Activated T-helper 1 cell treated with anti-CD3 and anti-CD28 coated beads, Interleukin-2, amount 50 U/mL, for 16 hours (primary cell): ENCODE measurements at regions not wholly inside any gene's neighbourhood (a gene's known extent, or its start where the extent isn't known, plus 50 kb on each side); places are given as distances from the start of the nearest gene placed in this dataset.
A peak's percentile ranks its signal among the peaks of the same experiment; 100 is the strongest.
"Not testable (repeated sequence)": the region's sequence is repeated elsewhere in the genome, so short reads cannot be mapped to it uniquely, and the experiment has no call there.

Experiments used
- DNase-seq, 2 donors: peaks; one replicate each; pipeline ENCODE4 v3.0.0-alpha.2; 2020; ENCODE audit warnings: low read depth in 1 of 2, low spot score in 1 of 2

GRCh38 chr9:36521148-36521547 lies 51.5 kb upstream of the MELK start:
- no peak for DNase-seq

GRCh38 chr9:36517131-36517530 lies 55.6 kb upstream of the MELK start:
- no peak for DNase-seq

GRCh38 chr9:36504156-36504555 lies 68.5 kb upstream of the MELK start:
- DNase-seq: no peak

GRCh38 chr9:36503172-36504088 lies 69.3 kb upstream of the MELK start:
- no peak for DNase-seq

GRCh38 chr9:36501727-36502126 lies 71.0 kb upstream of the MELK start:
- DNase-seq: no peak

GRCh38 chr9:36500931-36501330 lies 71.8 kb upstream of the MELK start:
- not testable (repeated sequence) for DNase-seq

- DNase-seq: no peak
These were observed 73.4 kb upstream of the MELK start for GRCh38 chr9:36499174-36499890.

- DNase-seq: not testable (repeated sequence)
These were observed 79.1 kb upstream of the MELK start for GRCh38 chr9:36493564-36493963.

GRCh38 chr9:36492865-36493264 lies 79.8 kb upstream of the MELK start:
- no peak for DNase-seq

GRCh38 chr9:36489453-36489852 lies 83.2 kb upstream of the MELK start:
- no peak for DNase-seq

GRCh38 chr9:36488389-36488756 lies 84.3 kb upstream of the MELK start:
- DNase-seq: no peak

- DNase-seq: peak; percentile 75 to 89
These were observed 85.0 kb upstream of the MELK start for GRCh38 chr9:36487482-36488388.

- DNase-seq: peak; percentile 9 to 27
These were observed 85.7 kb upstream of the MELK start for GRCh38 chr9:36486933-36487481.

GRCh38 chr9:36486329-36486932 lies 86.3 kb upstream of the MELK start:
- DNase-seq: peak in 1 of 2 donors; percentile 5

GRCh38 chr9:36485647-36486328 lies 85.7 kb upstream of the RNF38 start:
- DNase-seq: no peak

- DNase-seq: no peak
These were observed 84.1 kb upstream of the RNF38 start for GRCh38 chr9:36484124-36484523.

- DNase-seq: no peak
These were observed 79.0 kb upstream of the RNF38 start for GRCh38 chr9:36479101-36479500.

GRCh38 chr9:36471359-36471758 lies 71.3 kb upstream of the RNF38 start:
- DNase-seq: no peak

GRCh38 chr9:36470643-36471290 lies 70.7 kb upstream of the RNF38 start:
- peak; percentile 15 to 35 for DNase-seq

- DNase-seq: no peak
These were observed 63.4 kb upstream of the RNF38 start for GRCh38 chr9:36463467-36463866.
